ENCODE measurements at regions not wholly inside any gene's neighbourhood (a gene's known extent, or its start where the extent isn't known, plus 50 kb on each side); places are given as distances from the start of the nearest gene placed in this dataset.

- dilution Hi-C loops (cut with MboI; ENCODE audit: extremely low pct_ligation_motif_present, low sequenced_read_pairs): no loop called here
- DNase-seq (ENCODE audit: low read depth, low spot score): no peak
Observed at GRCh38 chr18:30908381-30908780, 134.2 kb downstream of the DSC3 start.

GRCh38 chr18:30903566-30903965 is 139.0 kb downstream of the DSC3 start:
- Histone ChIP-seq H3K9me3 (ENCODE audit: control insufficient read depth, low read depth, low read length) (no peaks in the 10 kb centered on the region), H3K36me3 (ENCODE audit: control insufficient read depth in 2 of 2, extremely low read depth in 1 of 2, insufficient read depth in 2 of 2, low read length in 2 of 2) (no peaks in the 10 kb centered on the region), H3K4me3 (ENCODE audit: control insufficient read depth in 2 of 3, extremely low read depth in 1 of 3, insufficient read depth in 2 of 3, low read depth in 1 of 3, low read length in 3 of 3) (no peak overlapping the region), H4K20me1 (ENCODE audit: control insufficient read depth, extremely low read depth, insufficient read depth, low read length) (no peaks in the 10 kb centered on the region), H3K4me2 (ENCODE audit: control insufficient read depth, extremely low read depth, insufficient read depth, low read depth, low read length) (no peak overlapping the region), H3K9me1 (ENCODE audit: control insufficient read depth, extremely low read depth, insufficient read depth, low read length) (no peaks in the 10 kb centered on the region), H3K4me1 (ENCODE audit: control insufficient read depth, extremely low read depth, insufficient read depth, low read length) (no peaks in the 10 kb centered on the region), H3K9ac (ENCODE audit: control insufficient read depth, extremely low read depth, insufficient read depth, low read length) (no peak overlapping the region), H3K27me3 (ENCODE audit: control insufficient read depth, extremely low read depth, insufficient read depth, low read length) (no peaks in the 10 kb centered on the region), H3K27ac (ENCODE audit: control insufficient read depth, insufficient read depth, low read length) (no peak overlapping the region), H2AFZ (ENCODE audit: control insufficient read depth, low read length) (no peak overlapping the region), H3K79me2 (ENCODE audit: control insufficient read depth, insufficient read depth, low read length) (no peaks in the 10 kb centered on the region)
- TF ChIP-seq CTCF (optimal IDR thresholded peaks at IDR 0.05 in 1 of 3, IDR thresholded peaks at IDR 0.05 in 1 of 3, conservative IDR thresholded peaks at IDR 0.05 in 1 of 3; ENCODE audit: extremely low read depth in 1 of 3, insufficient read depth in 2 of 3, low read length in 3 of 3): no peak
- TF ChIP-seq EZH2 (IDR thresholded peaks at IDR 0.05; ENCODE audit: low read length): no peak
- DNase-seq (ENCODE audit: low read depth, low spot score) (peak; percentile 83), FAIRE-seq (peak; percentile 98)
- dilution Hi-C loops (cut with MboI; ENCODE audit: extremely low pct_ligation_motif_present, low sequenced_read_pairs): no loop called here

More at GRCh38 chr18:30908381-30908780, 134.2 kb downstream of the DSC3 start:
- Histone ChIP-seq H2AFZ (ENCODE audit: control insufficient read depth, low read length) (no peak overlapping the region), H3K4me2 (ENCODE audit: control insufficient read depth, extremely low read depth, insufficient read depth, low read depth, low read length) (no peak overlapping the region), H4K20me1 (ENCODE audit: control insufficient read depth, extremely low read depth, insufficient read depth, low read length) (no peaks in the 10 kb centered on the region), H3K9me1 (ENCODE audit: control insufficient read depth, extremely low read depth, insufficient read depth, low read length) (no peaks in the 10 kb centered on the region), H3K36me3 (ENCODE audit: control insufficient read depth in 2 of 2, extremely low read depth in 1 of 2, insufficient read depth in 2 of 2, low read length in 2 of 2) (no peaks in the 10 kb centered on the region), H3K27me3 (ENCODE audit: control insufficient read depth, extremely low read depth, insufficient read depth, low read length) (no peaks in the 10 kb centered on the region), H3K9me3 (ENCODE audit: control insufficient read depth, low read depth, low read length) (no peaks in the 10 kb centered on the region), H3K4me1 (ENCODE audit: control insufficient read depth, extremely low read depth, insufficient read depth, low read length) (no peaks in the 10 kb centered on the region), H3K4me3 (ENCODE audit: control insufficient read depth in 2 of 3, extremely low read depth in 1 of 3, insufficient read depth in 2 of 3, low read depth in 1 of 3, low read length in 3 of 3) (no peak overlapping the region), H3K9ac (ENCODE audit: control insufficient read depth, extremely low read depth, insufficient read depth, low read length) (no peak overlapping the region), H3K79me2 (ENCODE audit: control insufficient read depth, insufficient read depth, low read length) (no peaks in the 10 kb centered on the region), H3K27ac (ENCODE audit: control insufficient read depth, insufficient read depth, low read length) (no peak overlapping the region)
- TF ChIP-seq EZH2 (IDR thresholded peaks at IDR 0.05; ENCODE audit: low read length) (no peak), CTCF (optimal IDR thresholded peaks at IDR 0.05 in 1 of 3, IDR thresholded peaks at IDR 0.05 in 1 of 3, conservative IDR thresholded peaks at IDR 0.05 in 1 of 3; ENCODE audit: extremely low read depth in 1 of 3, insufficient read depth in 2 of 3, low read length in 3 of 3) (no peak)
- no peak for FAIRE-seq

Measured in keratinocyte (primary cell).